ENCODE measurements at regions not wholly inside any gene's neighbourhood (a gene's known extent, or its start where the extent isn't known, plus 50 kb on each side); places are given as distances from the start of the nearest gene placed in this dataset.

GRCh38 chr2:7910752-7911151 lies 771.1 kb upstream of the ID2 start:
- intact Hi-C loops (cut with DNase I), result no loop called here
- H3K27ac ChIP-seq, result no peak overlapping the region
- TF ChIP-seq POLR2A (IDR thresholded peaks at IDR 0.05), result no peak
- TF ChIP-seq CTCF (IDR thresholded peaks at IDR 0.05), result no peak

GRCh38 chr2:7911196-7911595 lies 770.7 kb upstream of the ID2 start:
- no peaks in the 10 kb centered on the region for H3K9me3 ChIP-seq
- no peak for DNase-seq
- H3K4me1 ChIP-seq, result no peaks in the 10 kb centered on the region
- no peaks in the 10 kb centered on the region for H3K36me3 ChIP-seq
- TF ChIP-seq POLR2A (IDR thresholded peaks at IDR 0.05) (no peak), CTCF (IDR thresholded peaks at IDR 0.05) (no peak)
- no peaks in the 10 kb centered on the region for H3K27me3 ChIP-seq
- no peak overlapping the region for H3K27ac ChIP-seq
- H3K4me3 ChIP-seq, result no peak overlapping the region
- WGBS, 2 donors, result 86% methylated on average over 2 of the region's 2 CpGs
- intact Hi-C loops (cut with DNase I), result no loop called here

More at GRCh38 chr2:7910752-7911151, 771.1 kb upstream of the ID2 start:
- H3K36me3 ChIP-seq, result no peaks in the 10 kb centered on the region
- H3K4me1 ChIP-seq, result no peaks in the 10 kb centered on the region
- no peaks in the 10 kb centered on the region for H3K27me3 ChIP-seq
- H3K9me3 ChIP-seq, result no peaks in the 10 kb centered on the region
- no peak overlapping the region for H3K4me3 ChIP-seq
- WGBS, 2 donors, result 72 to 88% methylated on average over 2 to 3 of the region's 3 CpGs
- no peak for DNase-seq

GRCh38 chr2:7913974-7914373 lies 767.9 kb upstream of the ID2 start:
- Histone ChIP-seq H3K27me3 (no peaks in the 10 kb centered on the region), H3K27ac (no peak overlapping the region), H3K4me1 (no peaks in the 10 kb centered on the region), H3K4me3 (no peak overlapping the region), H3K9me3 (no peaks in the 10 kb centered on the region), H3K36me3 (no peaks in the 10 kb centered on the region)
- no peak for DNase-seq
- WGBS, 2 donors, result 72 to 82% methylated on average over 10 of the region's 10 CpGs
- no peak for TF ChIP-seq POLR2A (IDR thresholded peaks at IDR 0.05)
- intact Hi-C loops (cut with DNase I), result no loop called here

- intact Hi-C loops (cut with DNase I), result no loop called here
These were observed 766.4 kb upstream of the ID2 start for GRCh38 chr2:7915302-7916091.

GRCh38 chr2:7916670-7917069 lies 765.2 kb upstream of the ID2 start:
- WGBS, 2 donors, result 83 to 84% methylated on average over 2 of the region's 2 CpGs
- Histone ChIP-seq H3K27me3 (no peaks in the 10 kb centered on the region), H3K27ac (no peak overlapping the region), H3K4me1 (no peaks in the 10 kb centered on the region), H3K4me3 (no peak overlapping the region), H3K36me3 (no peaks in the 10 kb centered on the region), H3K9me3 (no peaks in the 10 kb centered on the region)
- TF ChIP-seq POLR2A (IDR thresholded peaks at IDR 0.05) (no peak), CTCF (IDR thresholded peaks at IDR 0.05) (no peak)
- intact Hi-C loops (cut with DNase I), result no loop called here
- DNase-seq, result no peak

More at GRCh38 chr2:7915302-7916091, 766.4 kb upstream of the ID2 start:
- TF ChIP-seq CTCF (IDR thresholded peaks at IDR 0.05) (no peak), POLR2A (IDR thresholded peaks at IDR 0.05) (no peak)
- H3K4me3 ChIP-seq, result no peak overlapping the region
- H3K36me3 ChIP-seq, result no peaks in the 10 kb centered on the region
- no peaks in the 10 kb centered on the region for H3K9me3 ChIP-seq
- no peaks in the 10 kb centered on the region for H3K4me1 ChIP-seq
- WGBS, 2 donors, result 82 to 83% methylated on average over 11 to 14 of the region's 14 CpGs
- H3K27me3 ChIP-seq, result no peaks in the 10 kb centered on the region
- H3K27ac ChIP-seq, result no peak overlapping the region
- no peak for DNase-seq
